LNCAP (cell line): ENCODE measurements at regions not wholly inside any gene's neighbourhood (a gene's known extent, or its start where the extent isn't known, plus 50 kb on each side); places are given as distances from the start of the nearest gene placed in this dataset.

Experiments
- TF ChIP-seq, protein P1 (sequence below): fragments of 450-650 bp; IDR thresholded peaks from 2 replicates; pipeline ENCODE4 v1.5.1; 2017; ENCODE audit warnings: mild to moderate bottlenecking

DNA sequence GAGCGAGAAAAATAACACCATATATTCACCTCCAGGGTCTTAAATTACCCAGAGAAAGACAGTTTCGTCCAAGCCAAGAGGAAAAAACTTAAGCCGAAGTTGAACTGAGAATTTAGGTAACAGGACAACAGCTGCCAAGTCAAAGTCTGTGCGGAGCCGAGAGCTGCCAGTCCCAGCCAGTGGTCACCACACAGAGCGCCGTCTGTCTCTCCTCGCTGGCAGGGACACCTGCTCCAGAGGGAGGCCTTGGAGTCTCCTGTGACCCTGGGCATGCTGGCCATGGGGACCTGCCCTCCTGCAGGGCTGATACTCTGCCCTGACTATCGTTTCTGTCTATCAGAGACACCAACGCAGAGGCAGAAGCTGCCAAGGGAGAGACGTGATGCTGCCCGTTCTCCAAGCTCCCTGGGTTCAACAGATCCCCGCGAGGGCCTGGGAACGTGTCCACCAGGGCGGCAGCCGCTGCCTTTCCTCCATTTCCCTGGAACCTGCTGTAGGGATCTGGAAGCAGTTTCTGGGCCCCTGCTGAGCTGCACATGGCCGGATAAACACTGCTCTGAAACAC, 341.3 kb downstream of the SMOC2 start:
- TF ChIP-seq, protein P1, sequence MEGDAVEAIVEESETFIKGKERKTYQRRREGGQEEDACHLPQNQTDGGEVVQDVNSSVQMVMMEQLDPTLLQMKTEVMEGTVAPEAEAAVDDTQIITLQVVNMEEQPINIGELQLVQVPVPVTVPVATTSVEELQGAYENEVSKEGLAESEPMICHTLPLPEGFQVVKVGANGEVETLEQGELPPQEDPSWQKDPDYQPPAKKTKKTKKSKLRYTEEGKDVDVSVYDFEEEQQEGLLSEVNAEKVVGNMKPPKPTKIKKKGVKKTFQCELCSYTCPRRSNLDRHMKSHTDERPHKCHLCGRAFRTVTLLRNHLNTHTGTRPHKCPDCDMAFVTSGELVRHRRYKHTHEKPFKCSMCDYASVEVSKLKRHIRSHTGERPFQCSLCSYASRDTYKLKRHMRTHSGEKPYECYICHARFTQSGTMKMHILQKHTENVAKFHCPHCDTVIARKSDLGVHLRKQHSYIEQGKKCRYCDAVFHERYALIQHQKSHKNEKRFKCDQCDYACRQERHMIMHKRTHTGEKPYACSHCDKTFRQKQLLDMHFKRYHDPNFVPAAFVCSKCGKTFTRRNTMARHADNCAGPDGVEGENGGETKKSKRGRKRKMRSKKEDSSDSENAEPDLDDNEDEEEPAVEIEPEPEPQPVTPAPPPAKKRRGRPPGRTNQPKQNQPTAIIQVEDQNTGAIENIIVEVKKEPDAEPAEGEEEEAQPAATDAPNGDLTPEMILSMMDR, result no peak

DNA sequence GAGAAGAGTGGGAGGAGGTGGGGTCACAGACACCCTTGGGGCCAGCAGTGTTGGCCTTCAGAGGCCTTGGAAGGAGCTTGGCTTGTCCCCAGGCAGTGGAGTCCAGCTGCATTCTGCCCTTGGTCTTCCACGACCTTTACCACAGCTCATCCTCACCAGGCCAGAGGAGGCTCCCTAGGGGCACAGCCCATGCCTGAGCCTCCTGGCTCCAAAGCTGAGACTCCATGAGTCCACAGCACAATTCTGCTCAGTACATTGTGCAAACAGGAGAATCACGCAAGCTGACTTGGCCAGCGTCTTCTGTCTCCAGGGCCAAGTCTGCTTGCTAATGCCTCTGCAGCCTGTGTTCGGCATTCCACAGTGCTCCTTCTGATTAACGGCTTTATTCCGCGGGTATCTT, 337.2 kb downstream of the SMOC2 start:
- TF ChIP-seq, protein P1, result no peak

DNA sequence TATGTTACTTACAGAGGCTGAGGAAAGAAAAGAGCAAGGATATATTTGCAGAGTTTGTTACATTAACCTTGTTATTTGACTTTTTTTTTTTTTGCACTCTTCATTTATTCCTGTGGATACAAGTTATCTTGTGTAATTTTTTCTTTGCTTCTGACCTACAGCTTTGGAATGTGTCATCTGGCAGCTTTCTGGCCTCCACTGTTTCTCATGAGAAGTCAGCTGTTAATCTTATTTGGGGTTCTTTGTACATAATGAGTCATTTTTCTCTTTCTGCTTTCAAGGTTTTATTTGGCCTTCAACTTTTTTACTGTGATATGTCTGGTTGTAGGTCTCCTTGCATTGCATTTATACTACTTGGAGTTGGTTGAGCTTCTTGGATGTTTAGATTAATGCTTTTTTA, 333.4 kb downstream of the SMOC2 start:
- TF ChIP-seq, protein P1, result no peak

DNA sequence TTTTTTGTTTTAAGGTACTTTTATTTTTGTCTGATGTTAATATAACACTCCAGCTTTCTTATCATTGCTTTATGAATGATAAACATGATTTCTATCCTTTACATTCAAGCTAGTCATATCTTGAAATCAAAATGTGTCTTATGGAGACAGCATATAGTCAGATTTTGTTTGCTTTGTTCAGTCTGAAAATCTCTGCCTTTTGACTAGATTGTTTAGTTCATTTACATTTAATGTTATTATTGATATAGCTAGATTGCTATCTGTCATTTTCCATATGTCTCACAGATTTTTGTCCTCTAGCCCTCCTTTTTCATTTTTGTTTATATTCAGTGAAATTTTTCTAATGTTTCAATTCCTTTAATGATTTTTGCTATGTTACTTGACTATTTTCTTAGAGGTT, 332.8 kb downstream of the SMOC2 start:
- TF ChIP-seq, protein P1, result no peak

DNA sequence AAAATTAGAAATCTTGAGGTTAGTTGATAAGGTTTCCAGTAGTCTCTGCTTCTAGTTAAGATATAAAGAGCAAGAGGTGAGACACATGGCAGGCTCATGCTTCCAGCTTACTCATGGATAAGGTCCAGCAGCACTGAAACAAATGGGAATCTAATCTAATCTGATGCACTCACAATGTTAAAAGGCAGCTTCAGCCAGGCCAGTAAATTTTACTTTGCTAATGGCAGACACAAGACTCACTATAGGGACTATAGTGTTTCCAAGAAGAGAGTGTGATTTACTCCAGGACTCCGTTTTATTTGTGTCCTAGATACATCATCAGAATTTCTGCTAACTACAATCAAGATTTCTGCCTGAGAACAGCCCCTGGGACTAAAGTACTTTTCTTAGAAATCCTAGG, 324.8 kb downstream of the SMOC2 start:
- TF ChIP-seq, protein P1, result no peak

DNA sequence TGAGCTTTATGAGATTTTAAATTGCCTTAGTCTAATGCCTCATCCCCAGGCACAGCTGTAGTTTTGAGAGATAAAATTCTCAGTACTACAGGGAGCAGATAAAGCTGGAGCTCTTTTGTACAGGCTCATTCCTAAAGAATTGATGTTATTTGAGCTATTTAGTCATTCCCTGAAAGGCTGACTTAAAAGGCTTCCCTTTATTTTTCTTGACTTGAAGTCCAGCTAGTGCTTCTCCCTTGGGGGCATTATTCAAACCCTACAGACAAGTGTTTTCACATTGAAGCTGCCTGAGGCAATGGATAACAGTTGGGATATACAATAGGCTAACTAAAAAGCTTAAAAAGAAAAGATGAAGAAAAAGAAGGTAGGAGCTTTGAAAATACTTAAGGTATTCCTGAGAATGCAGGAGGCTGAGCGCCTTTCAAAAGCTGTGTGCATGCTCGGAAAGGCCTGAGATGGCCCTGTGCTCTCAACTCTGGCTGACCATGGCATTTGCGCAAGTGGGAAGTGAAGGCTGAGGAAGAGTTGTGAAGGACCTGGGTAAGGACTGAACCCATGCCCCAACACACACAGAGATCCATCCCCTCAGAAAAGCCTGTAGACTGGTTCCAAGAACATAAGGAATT, 315.1 kb downstream of the SMOC2 start:
- TF ChIP-seq, protein P1, result no peak

DNA sequence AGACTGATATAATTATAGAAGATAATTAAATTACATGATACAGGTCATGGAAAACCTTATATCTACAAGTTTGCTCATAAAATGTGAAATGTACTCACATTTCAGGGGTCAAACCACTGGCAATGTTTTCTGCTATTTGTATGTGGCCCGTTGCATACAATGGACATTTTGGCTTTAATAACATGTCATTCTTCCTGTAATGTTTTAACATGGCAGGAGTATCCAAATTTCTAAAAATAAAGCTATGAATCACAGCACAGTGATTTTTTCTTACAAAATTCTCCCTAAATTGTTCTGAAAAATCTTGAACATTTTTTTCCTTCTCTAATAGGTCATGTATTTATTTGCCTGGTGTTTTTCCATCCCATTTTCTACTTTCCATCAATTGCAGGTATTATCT, 305.7 kb downstream of the SMOC2 start:
- TF ChIP-seq, protein P1, result no peak

DNA sequence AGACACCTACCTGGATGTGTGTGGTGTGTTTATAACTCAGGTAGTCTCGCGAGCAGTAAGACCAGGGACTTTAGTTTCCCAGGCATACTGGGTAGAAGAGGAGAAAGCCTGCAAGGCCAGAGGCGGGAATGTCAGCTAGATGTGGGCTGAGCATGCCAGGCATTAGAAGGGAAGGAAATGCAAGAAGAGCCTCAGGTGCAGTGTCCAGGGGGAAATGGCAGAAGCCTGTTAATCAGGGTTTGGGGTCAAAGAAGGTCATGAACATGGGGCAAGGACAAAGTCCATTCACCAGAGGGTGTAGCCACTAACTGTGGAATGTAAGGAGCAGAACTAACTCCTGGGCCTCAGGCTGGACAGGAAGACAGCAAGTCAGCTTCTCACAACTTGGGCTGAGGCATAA, 305.0 kb downstream of the SMOC2 start:
- TF ChIP-seq, protein P1, result no peak
